ENCODE measurements at regions not wholly inside any gene's neighbourhood (a gene's known extent, or its start where the extent isn't known, plus 50 kb on each side); places are given as distances from the start of the nearest gene placed in this dataset.

DNA sequence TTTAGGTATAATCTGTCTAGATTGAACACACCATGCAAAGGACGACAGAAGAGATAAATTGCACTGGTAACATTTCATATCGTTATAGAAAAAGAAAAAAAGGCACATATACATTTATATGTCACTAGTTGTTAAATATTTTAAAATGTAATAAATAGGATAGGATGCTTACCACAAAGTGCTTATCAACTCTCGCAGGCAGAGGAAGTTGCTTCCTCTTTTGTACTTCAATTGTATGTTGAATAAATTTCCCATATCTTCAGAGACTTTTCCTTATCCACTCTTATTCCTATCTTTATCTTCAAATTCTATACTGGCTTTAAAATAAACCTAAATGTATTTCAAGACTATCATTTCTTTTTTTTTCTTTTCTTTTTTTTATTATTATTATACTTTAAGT lies 163.3 kb upstream of the SPOCK3 start:
- TF ChIP-seq, protein P1, sequence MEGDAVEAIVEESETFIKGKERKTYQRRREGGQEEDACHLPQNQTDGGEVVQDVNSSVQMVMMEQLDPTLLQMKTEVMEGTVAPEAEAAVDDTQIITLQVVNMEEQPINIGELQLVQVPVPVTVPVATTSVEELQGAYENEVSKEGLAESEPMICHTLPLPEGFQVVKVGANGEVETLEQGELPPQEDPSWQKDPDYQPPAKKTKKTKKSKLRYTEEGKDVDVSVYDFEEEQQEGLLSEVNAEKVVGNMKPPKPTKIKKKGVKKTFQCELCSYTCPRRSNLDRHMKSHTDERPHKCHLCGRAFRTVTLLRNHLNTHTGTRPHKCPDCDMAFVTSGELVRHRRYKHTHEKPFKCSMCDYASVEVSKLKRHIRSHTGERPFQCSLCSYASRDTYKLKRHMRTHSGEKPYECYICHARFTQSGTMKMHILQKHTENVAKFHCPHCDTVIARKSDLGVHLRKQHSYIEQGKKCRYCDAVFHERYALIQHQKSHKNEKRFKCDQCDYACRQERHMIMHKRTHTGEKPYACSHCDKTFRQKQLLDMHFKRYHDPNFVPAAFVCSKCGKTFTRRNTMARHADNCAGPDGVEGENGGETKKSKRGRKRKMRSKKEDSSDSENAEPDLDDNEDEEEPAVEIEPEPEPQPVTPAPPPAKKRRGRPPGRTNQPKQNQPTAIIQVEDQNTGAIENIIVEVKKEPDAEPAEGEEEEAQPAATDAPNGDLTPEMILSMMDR (IDR thresholded peaks at IDR 0.05; ENCODE audit: insufficient read depth, low read depth, low read length), result no peak
- TF ChIP-seq EZH2 (IDR thresholded peaks at IDR 0.05; ENCODE audit: insufficient read depth, low read length), result no peak

Measured in astrocyte (in vitro differentiated cells and primary cell).